NCI-H2196 (cell line): ENCODE measurements at regions not wholly inside any gene's neighbourhood (a gene's known extent, or its start where the extent isn't known, plus 50 kb on each side); places are given as distances from the start of the nearest gene placed in this dataset.

Source experiments
- DNase-seq: peaks from one replicate; lab custom pipeline; 2025; ENCODE audit not compliant: unreplicated experiment; lab: John Stamatoyannopoulos, UW

DNA sequence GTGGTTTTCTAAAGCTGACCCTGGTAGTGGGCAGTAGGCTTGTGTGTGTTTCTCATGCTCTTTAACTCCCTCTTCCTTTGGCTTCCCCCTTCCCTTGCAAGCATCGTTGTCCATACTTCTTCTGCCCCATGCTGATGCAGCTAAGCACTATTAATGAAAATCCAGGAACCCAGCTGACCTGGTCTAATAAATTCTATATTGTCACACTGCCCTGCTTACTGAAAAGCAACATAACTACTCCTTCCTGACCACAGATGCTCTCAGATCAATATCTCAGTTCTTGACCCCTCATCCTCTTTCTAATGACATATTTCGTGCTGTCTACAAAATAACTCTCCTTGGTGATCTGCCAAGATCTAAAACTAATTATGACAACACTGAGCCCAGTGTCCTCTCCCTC, 405.5 kb downstream of the EFNA5 start:
- no peak for DNase-seq

DNA sequence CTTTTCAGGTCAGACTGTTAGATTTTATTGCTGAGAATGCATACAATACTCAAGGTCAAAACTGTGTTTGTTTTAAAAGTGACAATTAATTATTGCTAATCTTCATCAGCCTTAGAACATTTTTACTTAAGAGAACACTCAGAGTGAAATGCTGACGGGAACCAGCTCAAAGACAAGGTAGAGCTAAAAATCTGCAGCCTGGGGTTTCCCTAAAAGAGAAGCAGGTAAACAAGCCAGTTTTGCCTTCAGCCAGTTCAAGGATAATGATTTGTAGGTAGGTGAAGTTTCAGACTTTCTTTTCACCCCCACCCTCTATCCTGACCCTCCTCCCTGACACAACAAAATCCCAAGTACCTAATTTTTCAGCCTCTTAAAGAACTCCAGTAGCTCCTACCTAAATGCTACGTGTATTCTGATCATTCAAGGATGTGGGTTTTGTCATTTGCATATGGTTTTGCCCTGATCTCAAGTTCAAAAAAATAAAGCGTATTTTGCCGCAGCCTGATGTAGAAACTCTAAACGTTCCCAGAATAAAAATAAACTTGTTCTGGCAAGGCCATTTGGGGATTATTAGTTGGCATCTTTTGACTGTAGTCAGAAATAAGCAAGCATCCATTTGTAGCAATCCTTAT, 407.2 kb downstream of the EFNA5 start:
- no peak for DNase-seq

DNA sequence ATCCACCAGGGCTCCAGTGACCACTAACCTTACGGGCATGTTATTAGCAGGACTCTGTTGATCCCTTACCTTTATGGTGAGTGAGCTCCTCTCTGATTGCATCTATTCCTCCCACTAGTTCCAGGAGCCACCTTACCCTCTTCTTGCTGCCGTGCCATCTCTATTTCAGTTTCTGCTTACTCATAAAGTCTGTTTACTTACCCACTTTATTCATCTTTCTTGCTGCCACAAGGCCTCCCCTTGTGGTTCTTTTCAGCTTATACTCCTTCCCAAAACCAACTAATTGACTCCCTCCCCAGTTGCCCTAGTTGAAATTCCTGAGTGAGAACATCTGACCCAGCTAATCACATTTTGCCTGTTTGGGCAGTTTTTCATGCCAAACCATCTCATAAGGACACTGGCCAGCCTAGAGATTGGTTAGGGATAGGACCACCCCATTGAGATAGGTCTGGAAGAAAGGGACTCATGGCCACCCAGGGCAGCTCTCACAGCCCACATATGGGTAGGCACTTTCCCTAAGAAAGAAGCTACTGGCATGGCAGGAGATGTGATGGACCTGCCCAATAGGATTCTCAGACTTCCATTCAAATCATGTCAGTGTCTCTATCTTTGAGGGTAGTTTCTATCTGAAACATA, 412.7 kb downstream of the EFNA5 start:
- DNase-seq, result no peak

DNA sequence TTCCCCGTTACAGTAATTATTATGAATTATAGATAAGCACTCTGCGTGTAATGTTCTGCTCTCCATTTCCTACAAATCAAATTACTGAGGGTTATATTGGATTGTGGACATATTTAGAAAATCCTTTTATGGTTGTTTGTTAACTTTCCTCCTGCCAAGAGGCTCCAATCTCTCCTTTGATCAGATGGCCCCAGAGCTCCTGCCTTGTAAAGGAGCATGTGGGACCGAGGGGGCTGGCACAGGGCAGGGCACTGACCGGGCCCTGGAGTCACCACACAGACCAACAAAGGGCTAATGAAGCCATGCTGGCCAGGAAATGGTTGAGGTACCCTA, 415.9 kb downstream of the EFNA5 start:
- no peak for DNase-seq

- DNase-seq, result no peak
Measured at GRCh38 chr5:107254214-107254901, 416.4 kb downstream of the EFNA5 start.

DNA sequence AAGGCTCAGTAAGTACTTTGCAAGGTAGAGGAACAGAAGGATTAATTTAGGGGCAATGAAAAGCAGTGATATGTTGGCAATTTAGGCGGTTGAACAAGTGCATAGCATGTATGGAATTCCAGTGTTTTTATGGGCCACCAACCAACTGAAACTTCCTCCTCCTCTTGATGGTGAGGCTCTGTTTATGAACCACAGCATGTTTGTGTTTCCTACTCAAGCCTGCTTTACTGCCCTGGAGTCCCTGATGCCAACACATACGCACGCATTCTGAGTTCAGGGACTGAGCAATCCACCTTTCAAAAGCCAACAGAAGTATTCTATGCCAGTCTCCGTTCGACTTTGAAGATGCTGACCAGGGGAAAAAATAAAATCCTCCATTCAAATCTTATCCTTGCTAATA, 417.5 kb downstream of the EFNA5 start:
- peak; percentile 36 for DNase-seq

DNA sequence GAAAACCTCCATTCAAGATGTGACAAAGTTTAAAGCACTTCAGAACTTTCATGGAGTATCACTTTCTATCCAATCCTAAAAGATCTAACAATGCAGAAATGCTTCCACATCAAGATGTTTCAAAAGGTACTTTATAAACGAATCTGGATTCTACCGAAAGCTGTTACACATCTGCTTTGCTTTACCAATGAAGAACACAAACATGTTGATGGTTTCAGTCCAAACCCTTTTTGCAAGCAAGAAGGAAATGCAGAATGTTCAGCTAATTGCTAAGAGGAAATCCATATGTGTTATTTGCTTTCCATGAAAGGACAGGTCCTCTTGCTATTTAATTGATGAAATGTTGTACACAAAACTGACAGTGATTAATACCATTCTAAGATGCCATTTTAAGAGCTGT, 419.6 kb downstream of the EFNA5 start:
- no peak for DNase-seq

DNA sequence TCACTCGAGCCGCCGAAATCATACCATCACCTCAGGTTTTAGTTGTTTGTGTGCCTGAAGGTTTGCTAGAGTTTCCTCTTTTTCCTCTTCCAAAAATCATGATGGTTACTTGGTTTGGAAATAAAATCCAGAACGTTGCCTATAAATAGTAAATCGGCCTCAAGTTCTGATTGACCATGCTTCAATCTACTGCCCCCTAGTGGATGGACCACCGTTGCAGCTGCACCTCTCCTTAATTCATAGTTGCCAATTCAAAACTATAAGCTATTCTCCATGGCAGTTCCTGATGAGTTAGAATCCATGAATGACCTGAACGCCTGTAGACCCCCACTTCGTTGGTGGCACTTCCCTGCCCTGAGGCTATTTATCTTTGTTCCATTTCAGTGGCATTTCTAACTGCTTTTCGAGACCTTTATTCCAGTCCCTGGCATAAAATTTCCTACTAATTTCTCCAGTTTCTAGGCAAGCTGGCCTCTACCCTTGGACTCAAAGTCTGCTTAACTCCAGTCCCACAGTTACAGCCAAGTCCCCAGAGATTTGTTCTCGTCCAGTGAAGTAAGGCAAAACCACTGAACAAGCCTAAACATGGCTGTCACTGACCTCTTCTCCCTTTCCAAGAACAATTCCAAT, 422.6 kb downstream of the EFNA5 start:
- DNase-seq, result peak; percentile 24

GRCh38 chr5:107247427-107247826, 423.3 kb downstream of the EFNA5 start:
- no peak for DNase-seq

DNA sequence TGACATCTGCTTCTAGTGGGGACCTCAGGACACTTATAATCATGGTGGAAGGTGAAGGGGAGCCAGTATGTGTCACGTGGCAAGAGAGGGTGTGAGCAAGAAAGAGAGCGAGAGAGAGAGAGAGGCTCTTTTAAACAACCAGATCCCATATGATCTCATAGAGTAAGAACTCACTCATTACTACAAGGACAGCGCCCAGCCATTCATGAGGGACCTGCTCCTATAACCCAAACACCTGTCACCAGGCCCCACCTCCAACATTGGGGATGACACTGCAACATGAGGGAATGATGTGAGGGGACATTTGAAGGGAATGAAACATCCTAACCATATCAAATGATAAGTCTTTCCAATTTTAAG, 427.5 kb downstream of the EFNA5 start:
- DNase-seq, result no peak

- no peak for DNase-seq
Measured at GRCh38 chr5:107242411-107243219, 428.1 kb downstream of the EFNA5 start.

DNA sequence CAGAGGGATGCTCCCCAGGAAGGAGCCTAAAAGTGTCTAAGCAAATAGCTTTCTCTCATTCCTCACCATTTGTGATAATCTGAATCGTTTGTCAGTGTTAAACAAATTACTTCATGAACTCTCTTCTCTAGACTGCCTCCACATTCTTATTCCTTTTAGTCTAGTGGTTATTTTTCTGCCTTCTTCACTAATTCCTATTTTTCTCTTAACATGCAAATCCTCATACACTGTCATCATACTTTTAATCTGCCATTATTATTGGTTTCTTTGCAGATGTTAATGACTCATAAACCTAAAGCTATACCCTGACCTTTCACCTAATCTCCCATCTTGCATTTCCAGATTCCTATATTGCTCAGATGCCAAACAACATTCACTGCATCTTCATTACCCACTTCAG, 428.9 kb downstream of the EFNA5 start:
- DNase-seq, result no peak

DNA sequence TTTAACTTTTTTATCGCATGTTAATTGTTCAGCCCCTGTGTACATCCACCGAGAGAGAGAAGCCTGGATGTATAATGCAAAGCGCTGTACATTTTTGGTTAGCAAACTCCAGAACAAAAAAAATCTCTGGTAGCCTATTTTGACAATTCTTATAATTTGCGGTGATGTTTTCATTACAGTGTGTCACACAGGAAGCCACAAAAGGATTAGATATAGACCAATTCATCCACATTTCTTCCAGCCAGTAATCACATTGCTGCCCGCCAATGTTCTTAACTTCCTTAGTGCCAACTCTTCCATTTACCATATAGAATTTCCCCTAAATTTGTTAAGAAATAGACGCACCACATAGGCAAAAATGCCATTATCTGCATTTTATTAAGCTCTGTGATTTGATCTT, 435.6 kb downstream of the EFNA5 start:
- DNase-seq, result no peak

DNA sequence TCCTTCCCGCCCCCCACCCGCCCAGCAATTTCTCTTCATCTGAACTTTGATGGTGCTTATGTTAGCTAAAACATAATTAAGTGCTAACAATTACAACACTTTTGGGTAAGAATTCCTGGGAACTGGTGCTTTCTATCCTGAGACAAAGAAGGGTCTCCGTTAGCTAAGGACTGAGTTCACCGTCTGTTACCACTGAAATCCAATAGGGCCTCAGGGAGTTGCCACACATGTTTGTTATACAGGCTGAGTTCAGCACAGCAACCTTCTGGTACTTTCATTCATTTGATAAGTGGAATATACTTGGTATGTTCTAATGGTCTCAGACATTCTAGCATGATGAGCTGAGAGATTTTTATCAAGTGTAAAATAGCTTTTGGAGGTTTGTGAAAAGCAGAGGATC, 437.9 kb downstream of the EFNA5 start:
- DNase-seq, result no peak

DNA sequence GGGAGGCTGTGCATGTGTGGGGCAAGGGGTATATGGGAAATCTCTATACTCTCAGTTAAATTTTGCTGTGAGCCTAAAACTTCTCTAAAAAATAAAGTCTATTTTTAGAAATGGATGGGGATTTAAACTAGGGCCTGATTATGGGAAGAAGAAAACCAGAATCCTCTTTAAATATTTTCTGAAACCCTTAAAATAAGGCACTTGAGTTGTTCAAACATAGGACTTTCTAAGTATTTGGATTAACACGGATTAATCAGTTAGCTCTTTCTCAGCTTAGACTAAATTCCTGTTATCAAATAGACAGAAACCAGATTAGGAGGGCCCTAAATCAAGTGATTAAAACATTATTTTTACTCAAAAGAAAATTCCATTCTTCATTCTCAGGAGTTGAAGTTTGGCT, 438.4 kb downstream of the EFNA5 start:
- no peak for DNase-seq

- DNase-seq, result no peak
Measured at GRCh38 chr5:107231191-107231590, 439.5 kb downstream of the EFNA5 start.

GRCh38 chr5:107230367-107230766, 440.4 kb downstream of the EFNA5 start:
- no peak for DNase-seq

GRCh38 chr5:107228226-107228625, 442.5 kb downstream of the EFNA5 start:
- DNase-seq, result no peak

- DNase-seq, result no peak
Measured at GRCh38 chr5:107224272-107224671, 446.5 kb downstream of the EFNA5 start.

GRCh38 chr5:107223066-107223465, 447.7 kb downstream of the EFNA5 start:
- DNase-seq, result no peak

- DNase-seq, result no peak
Measured at GRCh38 chr5:107219993-107220392, 450.7 kb downstream of the EFNA5 start.
